Tibial artery (tissue), 4 donors: ENCODE measurements at regions not wholly inside any gene's neighbourhood (a gene's known extent, or its start where the extent isn't known, plus 50 kb on each side); places are given as distances from the start of the nearest gene placed in this dataset.

Experiments
- DNase-seq, 2 donors: peaks; one replicate each; pipeline ENCODE4 v3.0.0-alpha.2; 2019
- H3K27ac ChIP-seq, 2 donors: fragments of 200-600 bp; sonication (generic) in 1 of 2; 1 replicate in 1 of 2; 2 replicates in 1 of 2; pipeline ENCODE4 v1.5.1; 2018 to 2019; ENCODE audit warnings: mild to moderate bottlenecking in 1 of 2
- H3K27me3 ChIP-seq, 2 donors: fragments of 200-600 bp; sonication (generic) in 1 of 2; one replicate each; pipeline versions ENCODE4 v1.5.1 to v1.6.0; 2016 to 2019
- H3K36me3 ChIP-seq, 3 donors: fragments of 200-600 bp; sonication (generic) in 2 of 3; one replicate each; pipeline ENCODE4 v1.5.1; 2016 to 2019; ENCODE audit warnings: mild to moderate bottlenecking in 2 of 3
- H3K4me1 ChIP-seq, 4 donors: fragments of 200-600 bp; sonication (generic) in 2 of 4; 1 replicate in 3 of 4; 2 replicates in 1 of 4; pipeline ENCODE4 v1.5.1; 2016 to 2019
- H3K4me3 ChIP-seq, 2 donors: fragments of 200-600 bp; sonication (generic) in 1 of 2; 1 replicate in 1 of 2; 2 replicates in 1 of 2; pipeline ENCODE4 v1.5.1; 2018 to 2019; ENCODE audit warnings: mild to moderate bottlenecking in 2 of 2
- H3K9me3 ChIP-seq, 3 donors: fragments of 200-600 bp; sonication (generic) in 1 of 3; one replicate each; pipeline ENCODE4 v1.5.1; 2016 to 2019
- CTCF ChIP-seq, 2 experiments: fragments of 200-600 bp in 1 of 2; fragments of 450-650 bp in 1 of 2; IDR thresholded peaks; one replicate each; pipeline ENCODE4 v1.5.1; 2017 to 2019; ENCODE audit warnings: antibody characterized with exemption in 2 of 2, mild to moderate bottlenecking in 1 of 2, moderate library complexity in 1 of 2
- intact Hi-C: fragments of 100-400 bp; cut with DNase I; formaldehyde crosslinking; loops from one replicate; pipeline ENCODE4 v1.15.0; 2023; ENCODE audit warnings: low total_unique reads

GRCh38 chr16:6250511-6250910 is 1082.1 kb upstream of the RBFOX1 start:
- H3K4me3 ChIP-seq, result no peak overlapping the region
- H3K27ac ChIP-seq, result no peak overlapping the region
- DNase-seq, result no peak
- intact Hi-C loops, result loop anchor here (10.0 kb wide), 1 partner anchor 94 kb away; no protein-coding TSS in a partner anchor
- no peaks in the 10 kb centered on the region for H3K4me1 ChIP-seq
- TF ChIP-seq CTCF (IDR thresholded peaks at IDR 0.05), result no peak
- H3K27me3 ChIP-seq, result no peaks in the 10 kb centered on the region
- no peaks in the 10 kb centered on the region for H3K9me3 ChIP-seq
- H3K36me3 ChIP-seq, result no peaks in the 10 kb centered on the region

GRCh38 chr16:6249863-6250262 is 1082.8 kb upstream of the RBFOX1 start:
- no peaks in the 10 kb centered on the region for H3K9me3 ChIP-seq
- intact Hi-C loops, result loop anchor here (10.0 kb wide), 1 partner anchor 95 kb away; no protein-coding TSS in a partner anchor
- no peaks in the 10 kb centered on the region for H3K4me1 ChIP-seq
- H3K36me3 ChIP-seq, result no peaks in the 10 kb centered on the region
- no peak overlapping the region for H3K4me3 ChIP-seq
- DNase-seq, result no peak
- no peaks in the 10 kb centered on the region for H3K27me3 ChIP-seq
- no peak overlapping the region for H3K27ac ChIP-seq
- no peak for TF ChIP-seq CTCF (IDR thresholded peaks at IDR 0.05)

GRCh38 chr16:6248199-6248598 is 1084.4 kb upstream of the RBFOX1 start:
- Histone ChIP-seq H3K9me3 (no peaks in the 10 kb centered on the region), H3K27me3 (no peaks in the 10 kb centered on the region), H3K27ac (no peak overlapping the region), H3K4me3 (no peak overlapping the region), H3K4me1 (no peaks in the 10 kb centered on the region), H3K36me3 (no peaks in the 10 kb centered on the region)
- intact Hi-C loops, result no loop called here
- DNase-seq, result no peak
- no peak for TF ChIP-seq CTCF (IDR thresholded peaks at IDR 0.05)

- TF ChIP-seq CTCF (IDR thresholded peaks at IDR 0.05), result no peak
- no peaks in the 10 kb centered on the region for H3K27me3 ChIP-seq
- H3K4me3 ChIP-seq, result no peak overlapping the region
- no peaks in the 10 kb centered on the region for H3K36me3 ChIP-seq
- no peaks in the 10 kb centered on the region for H3K9me3 ChIP-seq
- H3K27ac ChIP-seq, result no peak overlapping the region
- H3K4me1 ChIP-seq, result no peaks in the 10 kb centered on the region
- intact Hi-C loops, result no loop called here
- DNase-seq, result no peak
Measured at GRCh38 chr16:6247775-6248174, 1084.9 kb upstream of the RBFOX1 start.

GRCh38 chr16:6247150-6247549 is 1085.5 kb upstream of the RBFOX1 start:
- Histone ChIP-seq H3K36me3 (no peaks in the 10 kb centered on the region), H3K27me3 (no peaks in the 10 kb centered on the region), H3K9me3 (no peaks in the 10 kb centered on the region), H3K27ac (no peak overlapping the region), H3K4me3 (no peak overlapping the region), H3K4me1 (no peaks in the 10 kb centered on the region)
- intact Hi-C loops, result no loop called here
- TF ChIP-seq CTCF (IDR thresholded peaks at IDR 0.05), result no peak
- no peak for DNase-seq

- Histone ChIP-seq H3K27ac (no peak overlapping the region), H3K9me3 (no peaks in the 10 kb centered on the region), H3K4me1 (no peaks in the 10 kb centered on the region), H3K36me3 (no peaks in the 10 kb centered on the region), H3K4me3 (no peak overlapping the region), H3K27me3 (no peaks in the 10 kb centered on the region)
- intact Hi-C loops, result no loop called here
- no peak for DNase-seq
- TF ChIP-seq CTCF (IDR thresholded peaks at IDR 0.05), result no peak
Measured at GRCh38 chr16:6246266-6246665, 1086.4 kb upstream of the RBFOX1 start.
